Endothelial cell of hepatic sinusoid (primary cell): ENCODE measurements at regions not wholly inside any gene's neighbourhood (a gene's known extent, or its start where the extent isn't known, plus 50 kb on each side); places are given as distances from the start of the nearest gene placed in this dataset.
"Not testable (repeated sequence)": the region's sequence is repeated elsewhere in the genome, so short reads cannot be mapped to it uniquely, and the experiment has no call there.

ENCODE experiments used
- in situ Hi-C: cut with HindIII; loops from 2 replicates; pipeline ENCODE4 v1.10.0; 2017; ENCODE audit warnings: low sequenced_read_pairs

- in situ Hi-C loops: no loop called here
Measured at GRCh38 chr2:204389120-204389519, 156.2 kb upstream of the PARD3B start.

DNA sequence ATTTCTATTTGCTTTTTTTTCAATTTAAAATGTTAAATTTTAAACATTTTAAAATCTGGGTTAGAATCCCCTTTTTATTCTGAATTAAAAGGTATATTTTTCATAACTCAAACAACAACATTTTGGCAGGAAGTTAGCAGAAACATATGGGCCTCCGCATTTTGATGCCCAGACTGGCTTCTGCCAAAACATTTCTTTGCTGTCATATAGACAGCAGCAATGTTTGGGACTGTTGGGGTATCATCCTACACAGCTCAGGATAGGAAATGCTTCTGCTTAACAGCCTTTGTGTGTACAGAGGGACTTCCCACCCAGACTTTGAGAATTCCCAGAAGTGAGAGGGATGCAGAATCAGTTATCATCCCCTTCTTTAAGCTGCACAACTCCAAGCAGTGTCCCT lies 155.4 kb upstream of the PARD3B start:
- in situ Hi-C loops: no loop called here

DNA sequence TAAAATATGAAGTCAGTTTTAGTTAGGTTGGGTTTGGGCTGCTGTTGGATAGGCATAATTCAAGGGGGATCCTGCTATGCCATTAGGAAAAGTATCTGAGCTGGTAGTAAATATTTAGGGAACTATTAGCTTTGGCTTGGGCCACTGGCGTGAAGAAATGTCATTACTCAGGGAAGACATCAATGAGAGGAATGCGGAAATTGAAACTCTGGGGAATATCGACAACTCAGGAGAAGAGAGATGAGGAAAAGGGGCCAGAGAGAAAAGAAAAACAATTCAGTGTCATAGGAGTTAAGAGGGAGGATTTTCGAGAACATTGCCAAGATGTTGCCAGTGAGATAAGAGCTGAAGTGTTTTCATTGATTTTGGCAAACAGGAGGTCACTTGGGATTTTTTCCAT lies 149.7 kb upstream of the PARD3B start:
- in situ Hi-C loops: no loop called here

DNA sequence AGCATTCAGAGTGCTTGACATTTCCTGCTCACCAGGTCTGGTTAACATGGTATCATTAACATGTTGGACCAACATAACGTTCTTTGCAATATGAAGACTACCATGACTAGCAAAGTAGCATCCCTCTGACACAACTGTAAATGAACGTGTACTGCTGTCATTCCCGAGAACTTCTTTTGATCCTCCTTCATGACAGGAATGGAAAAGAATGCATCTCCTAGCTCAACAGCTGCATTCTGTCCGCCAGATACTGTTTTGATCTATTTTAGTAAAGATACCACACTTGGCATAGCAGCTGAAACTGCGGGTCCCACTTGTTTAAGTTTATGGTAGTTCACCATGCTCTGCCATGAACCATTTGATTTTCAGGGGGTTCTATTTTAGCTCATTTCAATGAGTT lies 144.2 kb upstream of the PARD3B start:
- in situ Hi-C loops: no loop called here

GRCh38 chr2:204407204-204408014 lies 137.9 kb upstream of the PARD3B start:
- in situ Hi-C loops: no loop called here

DNA sequence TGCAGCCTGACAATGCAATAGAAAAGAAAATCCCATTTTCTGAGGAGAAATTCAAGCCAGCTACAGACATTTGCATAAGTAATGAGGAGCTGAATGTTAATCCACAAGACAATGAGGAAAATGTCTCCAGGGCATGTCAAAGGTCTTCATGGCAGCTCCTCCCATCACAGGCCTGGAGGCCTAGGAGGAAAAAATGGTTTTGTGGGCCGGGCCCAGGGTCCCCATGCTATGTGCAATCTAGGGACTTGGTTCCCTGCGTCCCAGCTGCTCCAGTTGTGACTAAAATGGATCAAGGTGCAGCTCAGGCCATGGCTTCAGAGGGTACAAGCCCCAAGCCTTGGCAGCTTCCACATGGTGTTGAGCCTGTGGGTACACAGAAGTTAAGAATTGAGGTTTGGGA lies 132.5 kb upstream of the PARD3B start:
- in situ Hi-C loops: not testable (repeated sequence)

- in situ Hi-C loops: no loop called here
Measured at GRCh38 chr2:204415406-204416181, 129.7 kb upstream of the PARD3B start.

DNA sequence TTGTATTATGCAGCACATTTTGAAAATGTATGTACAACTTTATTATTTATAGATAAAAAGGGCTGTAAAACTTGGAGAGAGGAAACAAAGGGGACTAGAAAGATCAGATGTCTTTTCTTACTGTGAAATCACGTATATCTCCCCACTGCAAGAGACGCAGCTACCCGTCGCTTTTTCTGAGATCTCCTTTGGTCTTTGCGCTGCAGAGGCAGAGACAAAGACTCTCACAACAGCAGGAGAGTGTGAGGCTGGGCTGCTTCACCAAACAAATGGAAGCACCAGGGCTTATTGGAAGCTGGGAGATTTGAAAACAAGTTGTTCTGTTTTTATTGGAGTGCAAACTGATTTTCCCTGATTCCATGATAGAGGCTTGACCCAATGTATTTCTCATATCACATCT lies 129.0 kb upstream of the PARD3B start:
- in situ Hi-C loops: no loop called here

DNA sequence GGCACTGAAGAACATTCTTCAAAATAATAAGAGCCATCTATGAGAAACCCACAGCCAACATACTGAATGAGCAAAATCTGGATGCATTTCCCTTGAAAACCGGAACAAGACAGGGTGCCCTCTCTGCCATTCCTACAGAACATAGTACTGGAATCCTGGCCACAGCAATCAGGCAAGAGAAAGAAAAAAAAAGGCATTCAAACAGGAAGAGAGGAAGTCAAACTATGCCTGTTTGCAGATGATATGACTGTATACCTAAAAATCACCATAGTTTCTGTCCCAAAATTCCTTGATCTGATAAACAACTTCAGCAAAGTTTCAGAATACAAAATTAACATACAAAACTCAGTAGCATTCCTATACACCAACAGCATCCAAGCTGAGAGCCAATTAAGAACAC lies 119.5 kb upstream of the PARD3B start:
- in situ Hi-C loops: no loop called here

GRCh38 chr2:204428675-204429074 lies 116.6 kb upstream of the PARD3B start:
- in situ Hi-C loops: no loop called here

GRCh38 chr2:204431529-204431928 lies 113.7 kb upstream of the PARD3B start:
- in situ Hi-C loops: no loop called here

DNA sequence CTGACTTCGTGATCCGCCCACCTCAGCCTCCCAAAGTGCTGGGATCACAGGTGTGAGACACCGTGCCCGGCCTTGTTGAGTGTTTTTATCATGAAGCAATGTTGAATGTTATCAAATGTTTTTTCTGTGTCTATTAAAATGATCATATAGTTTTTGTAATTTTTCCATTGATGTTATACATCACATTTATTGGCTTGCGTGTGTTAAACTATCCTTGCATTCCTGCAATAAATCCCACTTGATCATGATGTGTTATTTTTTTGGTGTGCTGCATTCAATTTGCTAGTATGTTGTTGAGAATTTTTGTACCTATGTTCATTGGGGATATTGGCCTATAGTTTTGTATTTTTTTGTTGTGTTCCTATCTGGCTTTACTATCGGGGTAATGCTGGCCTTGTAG lies 113.1 kb upstream of the PARD3B start:
- in situ Hi-C loops: no loop called here

DNA sequence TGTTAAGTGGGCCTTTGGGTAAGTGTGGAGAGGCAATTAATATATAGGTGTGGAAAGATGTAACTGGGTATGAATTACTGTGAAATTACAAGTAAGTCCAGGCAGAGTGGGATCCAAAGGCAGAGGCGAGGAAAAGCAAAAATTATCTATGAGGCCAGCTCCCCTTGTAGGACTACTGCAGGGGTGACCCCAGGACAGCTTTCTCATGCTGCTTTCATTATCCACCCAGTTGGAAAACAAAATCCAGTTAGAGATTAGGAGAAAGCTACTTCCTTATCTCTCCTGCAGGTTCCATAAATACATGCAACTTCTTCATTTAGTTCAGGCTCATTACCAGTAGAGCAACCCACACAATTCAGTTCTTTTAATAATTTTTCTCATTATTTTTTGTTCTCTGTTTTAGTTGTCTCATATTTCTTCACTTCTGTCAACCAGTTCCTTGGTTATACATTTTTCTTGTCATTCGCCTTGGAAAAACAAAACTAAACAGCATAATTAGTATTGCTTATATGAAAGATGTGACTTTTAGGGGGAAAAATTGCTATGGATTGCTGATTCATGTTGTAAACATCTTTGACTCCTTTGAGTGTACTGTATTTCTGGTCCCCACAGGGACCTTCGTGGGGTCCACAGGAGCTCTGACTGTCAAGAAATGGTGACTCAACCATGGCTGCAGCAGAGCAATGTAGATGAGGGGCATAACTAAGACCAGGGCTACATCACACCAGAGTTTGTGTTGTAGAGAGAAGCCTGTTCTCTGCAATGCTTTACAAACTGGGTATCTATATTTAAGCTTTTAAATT lies 110.4 kb upstream of the PARD3B start:
- in situ Hi-C loops: no loop called here

DNA sequence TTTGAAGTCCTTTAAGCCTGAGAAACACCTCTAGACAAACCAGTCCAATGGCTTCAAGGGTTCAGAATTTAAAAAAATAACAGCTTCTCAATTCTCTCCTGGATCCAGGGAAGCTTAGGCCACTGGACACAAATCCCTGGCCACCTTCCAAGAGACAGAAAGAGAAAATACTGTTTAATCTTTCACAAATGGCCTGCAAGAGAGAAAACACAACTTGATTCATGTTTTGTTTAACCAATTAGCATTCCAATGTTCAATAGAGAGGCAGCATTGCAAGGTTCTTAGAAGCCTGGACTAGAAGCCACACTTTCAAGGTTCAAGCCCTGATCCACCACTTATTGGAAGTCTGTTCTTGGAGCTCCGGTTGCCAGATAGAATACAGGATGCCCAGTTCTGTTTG lies 109.0 kb upstream of the PARD3B start:
- in situ Hi-C loops: no loop called here

GRCh38 chr2:204437408-204437807 lies 107.9 kb upstream of the PARD3B start:
- in situ Hi-C loops: no loop called here

DNA sequence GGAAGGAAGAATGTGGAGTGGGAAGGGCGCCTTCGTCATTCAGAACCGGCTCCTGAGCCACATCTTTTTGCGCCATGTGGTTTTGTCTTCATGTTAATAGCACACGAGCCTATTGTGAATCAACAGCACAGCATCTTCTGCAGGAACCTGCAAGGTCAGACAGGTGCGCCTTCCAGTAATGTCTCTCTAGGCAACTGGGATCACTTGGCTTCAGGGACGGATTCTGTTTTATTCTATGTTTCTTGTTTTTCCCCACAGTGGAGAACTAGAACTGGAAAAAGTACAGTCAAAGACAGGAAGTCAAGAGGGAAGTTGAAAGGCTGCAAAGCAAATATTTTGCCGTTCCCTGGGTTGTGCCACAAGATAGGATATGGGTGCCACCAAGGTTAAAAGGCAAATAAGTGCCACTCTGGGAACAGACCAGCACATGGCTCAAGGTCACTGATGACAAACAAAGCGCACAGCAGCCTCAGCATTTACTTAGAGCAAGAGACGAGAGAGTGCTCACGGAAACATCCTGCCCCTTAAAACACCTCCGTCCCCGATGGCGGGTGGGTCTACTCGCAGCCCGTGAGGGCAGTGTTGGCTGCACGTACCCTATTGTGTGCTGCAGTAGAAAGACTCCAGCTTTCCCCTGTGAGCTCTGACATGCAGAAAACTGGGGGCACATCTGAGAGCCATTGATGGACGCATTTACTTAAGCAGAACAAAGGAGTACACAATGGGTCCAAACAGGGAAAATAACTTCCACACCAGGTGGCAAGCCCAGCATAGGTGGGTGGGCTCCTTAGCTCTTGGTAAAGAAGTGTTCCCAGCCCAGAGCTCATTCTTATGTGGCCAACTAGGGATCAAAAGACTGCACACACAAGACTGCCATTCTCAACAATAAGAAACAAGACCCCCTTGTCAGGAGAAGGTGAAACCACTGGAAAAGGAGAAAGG lies 107.2 kb upstream of the PARD3B start:
- in situ Hi-C loops: no loop called here

GRCh38 chr2:204441316-204441715 lies 104.0 kb upstream of the PARD3B start:
- in situ Hi-C loops: loop anchor here (5.0 kb wide), 1 partner anchor 79 kb away; no protein-coding TSS in a partner anchor

- in situ Hi-C loops: no loop called here
Measured at GRCh38 chr2:204445149-204445548, 100.1 kb upstream of the PARD3B start.

GRCh38 chr2:204447722-204448121 lies 97.6 kb upstream of the PARD3B start:
- in situ Hi-C loops: no loop called here

DNA sequence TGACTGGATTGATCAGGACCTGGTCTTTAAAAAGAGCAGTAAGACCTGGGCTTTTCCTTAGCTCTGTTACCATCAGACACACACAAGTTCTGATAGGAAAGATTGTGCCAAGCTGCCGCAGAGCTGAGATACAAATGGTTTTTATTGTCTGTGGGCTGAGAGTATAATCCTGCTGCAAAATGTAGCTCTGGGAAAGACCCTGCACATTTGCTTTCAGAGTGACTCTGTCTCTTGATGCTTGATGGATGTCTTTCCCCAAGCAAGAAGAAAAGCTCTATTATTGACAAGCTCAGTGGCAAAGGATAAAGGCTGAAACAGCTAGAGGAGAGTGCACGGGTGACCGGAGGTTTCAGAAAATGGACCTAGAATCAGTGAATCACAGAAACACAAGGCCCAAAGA lies 95.3 kb upstream of the PARD3B start:
- in situ Hi-C loops: no loop called here
